ENCODE measurements at regions not wholly inside any gene's neighbourhood (a gene's known extent, or its start where the extent isn't known, plus 50 kb on each side); places are given as distances from the start of the nearest gene placed in this dataset.

GRCh38 chr6:140256248-140256647 is 881.8 kb upstream of the CITED2 start:
- FAIRE-seq, result no peak
- TF ChIP-seq POLR2A (IDR thresholded peaks at IDR 0.05; ENCODE audit: low read depth, low read length), result no peak
- DNase-seq (ENCODE audit: insufficient read length, low spot score), result no peak

- DNase-seq (ENCODE audit: insufficient read length, low spot score), result no peak
- TF ChIP-seq POLR2A (IDR thresholded peaks at IDR 0.05; ENCODE audit: low read depth, low read length), result no peak
- FAIRE-seq, result no peak
Measured at GRCh38 chr6:140253096-140253495, 878.6 kb upstream of the CITED2 start.

DNA sequence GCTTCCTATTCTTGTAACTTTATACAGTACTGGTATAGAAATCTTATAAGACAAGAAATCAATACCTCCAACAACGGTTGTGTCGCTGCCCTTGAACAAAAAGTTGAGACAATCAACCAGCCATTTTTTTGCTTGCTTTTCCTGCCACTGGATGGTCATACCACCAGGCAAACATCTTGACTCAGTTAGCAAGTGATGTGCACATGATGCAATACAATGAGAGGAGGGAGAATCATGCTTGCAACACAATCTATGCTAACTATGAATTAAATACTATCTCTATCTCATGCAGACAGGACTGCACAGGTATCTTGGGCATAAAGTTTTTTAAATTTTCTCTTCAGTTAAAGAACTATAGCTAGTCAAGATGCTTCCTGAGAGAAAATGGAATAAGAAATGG is 877.7 kb upstream of the CITED2 start:
- DNase-seq (ENCODE audit: insufficient read length, low spot score), result no peak
- TF ChIP-seq POLR2A (IDR thresholded peaks at IDR 0.05; ENCODE audit: low read depth, low read length), result no peak
- no peak for FAIRE-seq

- FAIRE-seq (no peak), DNase-seq (ENCODE audit: insufficient read length, low spot score) (no peak)
- TF ChIP-seq POLR2A (IDR thresholded peaks at IDR 0.05; ENCODE audit: low read depth, low read length), result no peak
Measured at GRCh38 chr6:140245296-140246040, 871.0 kb upstream of the CITED2 start.

DNA sequence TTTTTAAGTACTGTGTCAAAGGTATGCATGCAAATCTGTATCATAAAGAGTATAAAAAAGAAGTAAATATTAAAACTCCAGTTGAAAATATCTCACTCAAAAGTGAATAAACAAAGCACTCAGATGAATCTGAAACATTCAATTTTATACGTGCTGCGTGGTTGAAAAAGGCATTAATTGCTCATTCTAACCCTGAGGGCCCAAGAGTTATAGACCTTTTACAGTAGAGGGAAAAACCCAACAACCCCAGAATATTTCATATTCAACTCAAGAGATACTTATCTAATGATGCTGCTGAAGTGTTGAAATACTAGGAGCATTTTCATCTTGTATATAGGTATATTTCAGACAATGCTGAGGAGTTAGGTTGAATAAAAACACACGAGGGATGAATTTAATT is 862.8 kb upstream of the CITED2 start:
- no peak for TF ChIP-seq POLR2A (IDR thresholded peaks at IDR 0.05; ENCODE audit: low read depth, low read length)
- DNase-seq (ENCODE audit: insufficient read length, low spot score), result no peak
- FAIRE-seq, result no peak

- DNase-seq (ENCODE audit: insufficient read length, low spot score), result no peak
- no peak for FAIRE-seq
- TF ChIP-seq POLR2A (IDR thresholded peaks at IDR 0.05; ENCODE audit: low read depth, low read length), result no peak
Measured at GRCh38 chr6:140236732-140237131, 862.3 kb upstream of the CITED2 start.

DNA sequence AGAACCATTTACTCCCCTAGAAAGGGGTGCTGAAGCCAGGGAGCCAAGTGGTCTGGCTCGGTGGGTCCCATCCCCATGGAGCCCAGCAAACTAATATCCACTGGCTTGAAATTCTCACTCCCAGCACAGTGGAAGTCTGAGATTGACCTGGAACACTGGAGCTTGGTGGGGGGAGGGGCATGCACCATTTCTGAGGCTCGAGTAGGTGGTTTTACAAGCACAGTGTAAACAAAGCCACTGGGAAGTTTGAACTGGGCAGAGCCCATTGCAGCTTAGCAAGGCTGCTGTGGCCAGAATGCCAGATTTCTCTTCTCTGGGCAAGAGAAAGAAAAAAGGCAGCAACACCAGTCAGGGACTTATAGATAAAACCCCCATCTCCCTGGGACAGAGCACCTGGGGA is 855.8 kb upstream of the CITED2 start:
- no peak for TF ChIP-seq POLR2A (IDR thresholded peaks at IDR 0.05; ENCODE audit: low read depth, low read length)
- DNase-seq (ENCODE audit: insufficient read length, low spot score) (no peak), FAIRE-seq (no peak)

DNA sequence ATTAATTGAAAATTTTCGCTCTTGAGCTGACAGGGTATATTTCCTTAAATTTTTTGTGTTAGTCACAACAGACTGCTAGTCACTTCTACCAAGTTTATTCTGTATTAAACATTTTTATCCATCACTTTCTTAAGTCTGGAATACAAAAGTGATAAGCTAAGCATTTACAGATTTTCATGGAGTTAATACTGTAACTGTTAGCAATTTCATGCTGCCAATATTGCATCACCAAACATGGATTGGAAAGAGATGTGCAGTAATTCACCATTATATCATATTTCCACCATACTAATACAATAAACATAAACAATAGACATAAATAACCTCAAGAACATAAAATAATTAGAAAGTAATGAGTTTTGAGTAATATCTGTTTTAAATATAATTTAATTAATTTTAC is 854.0 kb upstream of the CITED2 start:
- DNase-seq (ENCODE audit: insufficient read length, low spot score) (no peak), FAIRE-seq (no peak)
- no peak for TF ChIP-seq POLR2A (IDR thresholded peaks at IDR 0.05; ENCODE audit: low read depth, low read length)

DNA sequence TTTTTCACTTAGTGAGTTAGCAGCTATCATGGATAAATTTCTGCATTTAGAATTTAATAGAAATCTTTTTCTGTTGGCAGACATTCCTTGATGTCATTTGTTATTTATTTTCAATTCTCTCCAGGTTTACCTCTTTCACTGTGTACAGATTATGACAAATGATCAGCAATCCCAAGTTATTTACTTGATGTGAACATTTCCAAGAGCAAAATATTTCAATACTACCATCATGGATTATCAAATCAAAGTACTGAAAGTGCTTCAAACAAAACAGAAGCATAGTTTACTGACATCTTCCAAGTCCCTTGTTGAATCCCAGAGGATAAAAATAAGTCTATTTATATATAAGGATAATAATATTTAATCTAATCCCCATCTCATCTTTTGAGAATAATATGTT is 852.2 kb upstream of the CITED2 start:
- DNase-seq (ENCODE audit: insufficient read length, low spot score), result no peak
- FAIRE-seq, result no peak
- TF ChIP-seq POLR2A (IDR thresholded peaks at IDR 0.05; ENCODE audit: low read depth, low read length), result no peak

GRCh38 chr6:140225701-140226436 is 851.4 kb upstream of the CITED2 start:
- DNase-seq (ENCODE audit: insufficient read length, low spot score), result no peak
- FAIRE-seq, result no peak
- no peak for TF ChIP-seq POLR2A (IDR thresholded peaks at IDR 0.05; ENCODE audit: low read depth, low read length)

- no peak for FAIRE-seq
- TF ChIP-seq POLR2A (IDR thresholded peaks at IDR 0.05; ENCODE audit: low read depth, low read length), result no peak
- DNase-seq (ENCODE audit: insufficient read length, low spot score), result no peak
Measured at GRCh38 chr6:140217283-140217682, 842.8 kb upstream of the CITED2 start.

DNA sequence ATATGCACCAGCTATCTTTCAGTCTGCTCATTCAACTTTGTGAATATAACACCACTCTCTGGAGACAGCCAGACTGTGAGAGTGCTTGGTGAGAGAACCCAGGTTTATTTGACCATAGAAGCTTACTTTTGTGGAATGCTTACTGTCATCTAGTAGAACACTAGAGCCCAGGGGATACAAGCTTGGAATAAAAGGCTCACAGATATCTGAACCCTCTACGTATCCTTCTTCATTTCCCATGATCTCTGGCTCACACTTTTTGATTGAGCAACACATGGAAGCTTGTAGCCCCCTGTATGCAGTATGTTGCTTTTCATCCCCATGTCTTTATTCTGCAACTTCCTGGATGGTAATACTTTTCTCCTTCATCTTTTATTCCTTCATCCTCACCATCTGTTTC is 835.3 kb upstream of the CITED2 start:
- DNase-seq (ENCODE audit: insufficient read length, low spot score), result no peak
- TF ChIP-seq POLR2A (IDR thresholded peaks at IDR 0.05; ENCODE audit: low read depth, low read length), result no peak

GRCh38 chr6:140208286-140208685 is 833.8 kb upstream of the CITED2 start:
- DNase-seq (ENCODE audit: insufficient read length, low spot score) (no peak), FAIRE-seq (no peak)
- TF ChIP-seq POLR2A (IDR thresholded peaks at IDR 0.05; ENCODE audit: low read depth, low read length), result no peak

More for the DNA sequence above, 835.3 kb upstream of the CITED2 start:
- no peak for FAIRE-seq

- TF ChIP-seq POLR2A (IDR thresholded peaks at IDR 0.05; ENCODE audit: low read depth, low read length), result no peak
- FAIRE-seq (no peak), DNase-seq (ENCODE audit: insufficient read length, low spot score) (no peak)
Measured at GRCh38 chr6:140205795-140206593, 831.5 kb upstream of the CITED2 start.

All from H54 (cell line).